Right lobe of liver (tissue), 6 donors: ENCODE measurements at regions not wholly inside any gene's neighbourhood (a gene's known extent, or its start where the extent isn't known, plus 50 kb on each side); places are given as distances from the start of the nearest gene placed in this dataset.
A peak's percentile ranks its signal among the peaks of the same experiment; 100 is the strongest.

Experiments
- ATAC-seq, 4 donors: fragments of 200-7000 bp; cut with Tn5 transposase; one replicate each; pipeline ENCODE4 v1.9.1; 2020; ENCODE audit warnings: mild to moderate bottlenecking in 4 of 4, moderate library complexity in 4 of 4
- DNase-seq, 3 donors: peaks; one replicate each; pipeline ENCODE4 v3.0.0-alpha.2; 2020
- H3K27ac ChIP-seq, 3 donors: fragments of 200-600 bp; one replicate each; pipeline ENCODE4 v1.8.0; 2022
- H3K27me3 ChIP-seq, 2 donors: fragments of 200-600 bp; one replicate each; pipeline ENCODE4 v1.8.0; 2022
- H3K36me3 ChIP-seq, 4 donors: fragments of 200-600 bp; sonication (generic) in 1 of 4; one replicate each; pipeline versions ENCODE4 v1.5.1 to v1.8.0; 2017 to 2022; ENCODE audit warnings: control low read depth in 1 of 4
- H3K4me1 ChIP-seq, 4 donors: fragments of 200-600 bp; sonication (generic) in 1 of 4; one replicate each; pipeline versions ENCODE4 v1.5.1 to v1.8.0; 2017 to 2022; ENCODE audit warnings: control low read depth in 1 of 4
- H3K4me3 ChIP-seq, 3 donors: fragments of 200-600 bp; one replicate each; pipeline ENCODE4 v1.8.0; 2022
- H3K9me3 ChIP-seq, 4 donors: fragments of 200-600 bp; sonication (generic) in 1 of 4; one replicate each; pipeline versions ENCODE4 v1.5.1 to v1.8.0; 2017 to 2022; ENCODE audit warnings: control low read depth in 1 of 4
- POLR2A ChIP-seq: fragments of 450-650 bp; IDR thresholded peaks from one replicate; pipeline ENCODE4 v1.6.1; 2017; ENCODE audit warnings: antibody characterized with exemption, mild to moderate bottlenecking
- WGBS: methylation state at CpG from one replicate; pipeline ENCODE4 v1.1.6; 2018; ENCODE audit warnings: low coverage, low lambda C conversion rate; ENCODE audit not compliant: insufficient coverage; ENCODE audit errors: missing lambda C conversion rate; 5-methylcytosine and 5-hydroxymethylcytosine counted together
- intact Hi-C, 2 donors: fragments of 100-400 bp; cut with DNase I; formaldehyde crosslinking; loops; one replicate each; pipeline versions ENCODE4 v1.11.2 to v1.14.1; 2022
- TF ChIP-seq, protein P1 (sequence below), 4 donors: fragments of 200-600 bp in 3 of 4; fragments of 450-650 bp in 1 of 4; IDR thresholded peaks; one replicate each; pipeline versions ENCODE4 v1.5.1 to v1.8.0; 2016 to 2022; ENCODE audit warnings: antibody characterized with exemption in 4 of 4, mild to moderate bottlenecking in 2 of 4
- donor health status: DM: no; HTN: yes; CAD: no.
- donor health status: DM: no; HTN: no; CAD: no.
- donor health status: DM: no; HTN: no; CAD: no.
- donor health status: DM: no; HTN: yes; CAD: no.
- donor health status: DM: no; HTN: yes; CAD: no.

DNA sequence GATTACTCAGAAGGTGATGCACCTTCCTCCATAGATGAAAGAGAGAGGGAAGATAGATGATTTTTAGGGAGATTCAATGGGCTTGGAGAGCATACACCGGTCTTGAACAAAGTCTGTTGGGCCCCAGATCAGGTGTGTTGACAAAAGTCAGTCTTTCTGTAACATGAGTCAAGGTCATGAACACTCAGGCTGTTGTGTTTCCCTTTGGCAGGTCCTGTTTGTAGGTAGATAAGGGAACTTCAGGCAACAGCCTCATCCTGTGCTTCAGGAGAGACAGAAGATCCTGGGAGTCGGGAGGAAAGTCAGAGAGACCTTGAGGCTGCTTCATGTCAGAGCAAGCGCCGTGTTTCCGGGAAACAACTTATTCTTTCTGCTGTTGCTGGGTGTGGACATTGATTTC is 703.1 kb downstream of the BRD1 start:
- TF ChIP-seq, protein P1, sequence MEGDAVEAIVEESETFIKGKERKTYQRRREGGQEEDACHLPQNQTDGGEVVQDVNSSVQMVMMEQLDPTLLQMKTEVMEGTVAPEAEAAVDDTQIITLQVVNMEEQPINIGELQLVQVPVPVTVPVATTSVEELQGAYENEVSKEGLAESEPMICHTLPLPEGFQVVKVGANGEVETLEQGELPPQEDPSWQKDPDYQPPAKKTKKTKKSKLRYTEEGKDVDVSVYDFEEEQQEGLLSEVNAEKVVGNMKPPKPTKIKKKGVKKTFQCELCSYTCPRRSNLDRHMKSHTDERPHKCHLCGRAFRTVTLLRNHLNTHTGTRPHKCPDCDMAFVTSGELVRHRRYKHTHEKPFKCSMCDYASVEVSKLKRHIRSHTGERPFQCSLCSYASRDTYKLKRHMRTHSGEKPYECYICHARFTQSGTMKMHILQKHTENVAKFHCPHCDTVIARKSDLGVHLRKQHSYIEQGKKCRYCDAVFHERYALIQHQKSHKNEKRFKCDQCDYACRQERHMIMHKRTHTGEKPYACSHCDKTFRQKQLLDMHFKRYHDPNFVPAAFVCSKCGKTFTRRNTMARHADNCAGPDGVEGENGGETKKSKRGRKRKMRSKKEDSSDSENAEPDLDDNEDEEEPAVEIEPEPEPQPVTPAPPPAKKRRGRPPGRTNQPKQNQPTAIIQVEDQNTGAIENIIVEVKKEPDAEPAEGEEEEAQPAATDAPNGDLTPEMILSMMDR (IDR thresholded peaks at IDR 0.05) = no peak
- TF ChIP-seq POLR2A = no peak
- Histone ChIP-seq H3K36me3 (no peaks in the 10 kb centered on the region), H3K4me3 (no peak overlapping the region), H3K9me3 (no peaks in the 10 kb centered on the region), H3K27ac (no peak overlapping the region), H3K4me1 (peaks cover 0 to 7% (median 0%) of the 10 kb centered on the region in 4 donors), H3K27me3 (no peaks in the 10 kb centered on the region)
- intact Hi-C loops = no loop called here
- WGBS = 28% methylated on average over 4 of the region's 5 CpGs
- ATAC-seq (peak in 1 of 4 donors; percentile 26), DNase-seq (no peak)

DNA sequence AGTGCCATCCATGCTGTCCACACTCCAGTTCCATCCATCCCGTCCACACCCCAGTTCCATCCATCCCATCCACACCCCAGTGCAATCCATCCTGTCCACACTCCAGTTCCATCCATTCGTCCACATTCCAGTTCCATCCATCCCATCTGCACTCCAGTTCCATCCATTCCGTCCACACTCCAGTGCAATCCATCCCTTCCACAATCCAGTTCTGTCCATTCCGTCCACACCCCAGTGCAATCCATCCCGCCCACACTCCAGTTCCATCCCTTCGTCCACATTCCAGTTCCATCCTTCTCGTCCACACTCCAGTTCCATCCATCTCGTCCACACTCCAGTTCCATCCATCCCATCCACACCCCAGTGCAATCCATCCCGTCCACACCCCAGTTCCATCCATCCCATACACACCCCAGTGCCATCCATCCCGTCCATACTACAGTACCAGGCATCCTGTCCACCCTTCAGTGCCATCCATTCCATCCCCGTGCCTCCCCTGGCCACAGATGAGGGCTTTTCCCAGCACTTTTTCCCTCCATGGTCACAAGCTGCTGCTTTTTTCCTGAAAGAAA is 704.0 kb downstream of the BRD1 start:
- ATAC-seq = no peak
- WGBS = 56% methylated on average over 11 of the region's 11 CpGs
- no peak for DNase-seq
- peaks cover 0 to 7% (median 0%) of the 10 kb centered on the region in 4 donors for H3K4me1 ChIP-seq
- no peaks in the 10 kb centered on the region for H3K27me3 ChIP-seq
- H3K36me3 ChIP-seq = no peaks in the 10 kb centered on the region
- no peaks in the 10 kb centered on the region for H3K9me3 ChIP-seq
- no peak overlapping the region for H3K27ac ChIP-seq
- intact Hi-C loops = no loop called here
- H3K4me3 ChIP-seq = no peak overlapping the region
- TF ChIP-seq POLR2A = no peak
- TF ChIP-seq, protein P1 (IDR thresholded peaks at IDR 0.05) = no peak

DNA sequence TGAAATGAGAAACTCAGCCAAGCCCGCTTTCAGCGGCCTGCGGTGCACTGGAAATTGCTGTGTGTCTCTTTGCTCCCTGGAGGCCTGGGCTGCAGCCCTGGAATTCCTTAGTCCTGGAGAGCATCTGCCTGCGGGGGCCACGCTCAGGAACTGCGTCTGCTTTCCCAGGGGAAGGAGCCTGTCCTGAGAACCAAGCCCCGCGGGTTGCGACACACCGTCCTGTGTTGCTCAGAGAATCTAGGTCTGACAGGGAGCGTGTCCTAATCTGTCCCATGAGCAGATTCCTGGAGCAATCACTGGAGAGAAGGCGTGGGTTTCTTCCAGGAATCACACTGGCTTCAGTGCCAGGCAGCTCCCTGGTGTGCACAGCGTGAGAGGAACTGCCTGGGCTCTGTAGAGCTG is 708.1 kb downstream of the BRD1 start:
- Histone ChIP-seq H3K27ac (no peak overlapping the region), H3K4me3 (no peak overlapping the region), H3K9me3 (no peaks in the 10 kb centered on the region), H3K27me3 (no peaks in the 10 kb centered on the region), H3K4me1 (no peaks in the 10 kb centered on the region), H3K36me3 (no peaks in the 10 kb centered on the region)
- intact Hi-C loops = no loop called here
- DNase-seq = peak in 1 of 3 donors; percentile 39
- TF ChIP-seq POLR2A = no peak
- TF ChIP-seq, protein P1 (IDR thresholded peaks at IDR 0.05) = no peak
- 52% methylated on average over 6 of the region's 13 CpGs for WGBS
- no peak for ATAC-seq

DNA sequence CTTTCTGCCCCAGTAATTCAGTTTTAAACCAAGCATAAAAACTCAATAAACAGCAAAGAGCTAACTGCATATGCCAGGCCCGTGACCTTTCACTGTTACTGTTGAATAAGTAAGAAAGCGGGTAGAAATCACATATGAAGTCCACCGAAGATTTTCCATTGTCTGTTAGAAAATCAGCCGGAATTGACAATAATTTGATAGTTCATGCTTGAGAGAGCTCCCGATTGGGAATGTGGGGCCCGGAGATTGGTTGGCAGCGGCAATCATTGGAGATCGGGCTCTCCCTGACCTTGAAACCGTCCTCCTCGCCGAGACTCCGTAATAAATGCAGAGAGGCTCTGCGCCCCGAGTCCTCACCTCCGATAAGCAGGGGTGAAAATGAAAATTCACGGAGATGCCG is 709.6 kb downstream of the BRD1 start:
- whole genome bisulfite sequencing = 84% methylated on average over 12 of the region's 17 CpGs
- Histone ChIP-seq H3K27me3 (no peaks in the 10 kb centered on the region), H3K27ac (no peak overlapping the region), H3K36me3 (no peaks in the 10 kb centered on the region), H3K9me3 (no peaks in the 10 kb centered on the region), H3K4me1 (no peaks in the 10 kb centered on the region), H3K4me3 (no peak overlapping the region)
- no peak for TF ChIP-seq POLR2A
- TF ChIP-seq, protein P1 (IDR thresholded peaks at IDR 0.05) = no peak
- ATAC-seq (no peak), DNase-seq (no peak)
- intact Hi-C loops = no loop called here

DNA sequence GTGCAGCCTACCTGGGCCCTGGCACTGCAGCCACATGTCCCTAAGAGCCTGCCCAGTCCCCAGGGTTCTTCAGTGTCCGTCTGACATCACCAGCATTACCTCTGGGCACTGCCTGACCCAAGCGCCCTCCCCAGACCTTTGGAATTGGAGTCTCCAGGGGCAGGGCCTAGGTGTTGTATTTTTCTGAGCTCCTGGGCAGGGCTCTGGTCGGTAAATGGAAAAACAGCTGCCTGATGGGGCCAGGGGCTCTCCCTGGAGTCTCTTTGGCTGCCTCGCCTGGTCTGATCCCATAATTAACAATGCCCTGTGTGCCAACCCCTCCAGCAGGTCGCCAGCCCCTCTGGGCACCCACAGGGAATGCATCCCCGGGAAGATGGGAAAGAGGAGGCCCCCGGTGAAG is 710.2 kb downstream of the BRD1 start:
- no peak for TF ChIP-seq POLR2A
- TF ChIP-seq, protein P1 (IDR thresholded peaks at IDR 0.05) = no peak
- H3K4me1 ChIP-seq = no peaks in the 10 kb centered on the region
- intact Hi-C loops = no loop called here
- DNase-seq = peak in 1 of 3 donors; percentile 27
- H3K27ac ChIP-seq = no peak overlapping the region
- H3K36me3 ChIP-seq = no peaks in the 10 kb centered on the region
- no peaks in the 10 kb centered on the region for H3K9me3 ChIP-seq
- no peaks in the 10 kb centered on the region for H3K27me3 ChIP-seq
- no peak overlapping the region for H3K4me3 ChIP-seq
- no CpG with 5 or more reads among the region's 7 CpGs for WGBS
- ATAC-seq = no peak
